ENCODE measurements at regions not wholly inside any gene's neighbourhood (a gene's known extent, or its start where the extent isn't known, plus 50 kb on each side); places are given as distances from the start of the nearest gene placed in this dataset.

DNA sequence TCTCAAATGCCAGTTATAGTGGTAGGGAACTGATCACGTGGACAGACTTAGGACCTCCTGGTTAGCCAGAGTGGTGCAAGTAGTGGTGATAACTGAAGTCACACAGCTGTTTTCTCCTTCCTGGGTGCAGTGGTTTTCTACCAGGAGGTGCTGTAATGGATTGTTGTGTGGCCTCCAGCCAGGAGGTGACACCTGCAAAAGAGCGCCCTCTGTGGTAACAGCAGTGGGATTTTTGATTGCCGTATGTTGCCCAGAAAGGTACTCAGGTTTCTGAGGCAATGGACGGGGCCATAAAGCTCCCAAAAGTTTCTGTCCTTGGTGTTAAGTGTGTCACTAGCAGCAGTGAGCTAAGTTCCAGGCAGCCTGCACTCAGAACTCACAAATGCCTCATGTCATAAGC lies 1358.1 kb upstream of the DDX18 start:
- no peak for TF ChIP-seq POLR2A (IDR thresholded peaks at IDR 0.05)
- TF ChIP-seq, protein P1, sequence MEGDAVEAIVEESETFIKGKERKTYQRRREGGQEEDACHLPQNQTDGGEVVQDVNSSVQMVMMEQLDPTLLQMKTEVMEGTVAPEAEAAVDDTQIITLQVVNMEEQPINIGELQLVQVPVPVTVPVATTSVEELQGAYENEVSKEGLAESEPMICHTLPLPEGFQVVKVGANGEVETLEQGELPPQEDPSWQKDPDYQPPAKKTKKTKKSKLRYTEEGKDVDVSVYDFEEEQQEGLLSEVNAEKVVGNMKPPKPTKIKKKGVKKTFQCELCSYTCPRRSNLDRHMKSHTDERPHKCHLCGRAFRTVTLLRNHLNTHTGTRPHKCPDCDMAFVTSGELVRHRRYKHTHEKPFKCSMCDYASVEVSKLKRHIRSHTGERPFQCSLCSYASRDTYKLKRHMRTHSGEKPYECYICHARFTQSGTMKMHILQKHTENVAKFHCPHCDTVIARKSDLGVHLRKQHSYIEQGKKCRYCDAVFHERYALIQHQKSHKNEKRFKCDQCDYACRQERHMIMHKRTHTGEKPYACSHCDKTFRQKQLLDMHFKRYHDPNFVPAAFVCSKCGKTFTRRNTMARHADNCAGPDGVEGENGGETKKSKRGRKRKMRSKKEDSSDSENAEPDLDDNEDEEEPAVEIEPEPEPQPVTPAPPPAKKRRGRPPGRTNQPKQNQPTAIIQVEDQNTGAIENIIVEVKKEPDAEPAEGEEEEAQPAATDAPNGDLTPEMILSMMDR (IDR thresholded peaks at IDR 0.05 in 4 of 5, conservative IDR thresholded peaks at IDR 0.05 in 1 of 5) = no peak
